Activated B cell treated with CpG ODN at 0.5 μM for 24 hours (primary cell): ENCODE measurements at regions not wholly inside any gene's neighbourhood (a gene's known extent, or its start where the extent isn't known, plus 50 kb on each side); places are given as distances from the start of the nearest gene placed in this dataset.

ENCODE experiments used
- ATAC-seq: fragments of 200-7000 bp; cut with Tn5 transposase; one replicate; pipeline ENCODE4 v1.10.0; 2021; ENCODE audit warnings: low read depth, mild to moderate bottlenecking, moderate library complexity
- CTCF ChIA-PET: fragments of 350-600 bp; sonication (Branson Sonifier 250); formaldehyde crosslinking; loops from one replicate; lab custom pipeline; 2021; ENCODE audit warnings: antibody characterized with exemption; lab: Charles Lee
- POLR2A ChIA-PET: fragments of 350-600 bp; sonication (Branson Sonifier 250); formaldehyde crosslinking; loops from one replicate; lab custom pipeline; 2021; ENCODE audit warnings: antibody characterized with exemption; lab: Charles Lee
- DNase-seq: peaks from one replicate; pipeline ENCODE4 v3.0.0; 2022
- H3K27ac Mint-ChIP-seq: one replicate; pipeline ENCODE4 v1.8.0; 2020; ENCODE audit warnings: mixed read lengths
- H3K27me3 Mint-ChIP-seq: one replicate; pipeline ENCODE4 v1.8.0; 2021; ENCODE audit warnings: mixed read lengths
- H3K36me3 Mint-ChIP-seq: one replicate; pipeline ENCODE4 v1.8.0; 2021; ENCODE audit warnings: low read depth, mixed read lengths
- H3K4me1 Mint-ChIP-seq: one replicate; pipeline ENCODE4 v1.8.0; 2021; ENCODE audit warnings: mixed read lengths
- H3K4me3 Mint-ChIP-seq: one replicate; pipeline ENCODE4 v1.8.0; 2020; ENCODE audit warnings: mild to moderate bottlenecking, mixed read lengths
- H3K9me3 Mint-ChIP-seq: one replicate; pipeline ENCODE4 v1.8.0; 2020; ENCODE audit warnings: mixed read lengths
- CTCF ChIP-seq: fragments of 200-600 bp; IDR thresholded peaks from one replicate; pipeline ENCODE4 v1.8.0; 2022; ENCODE audit warnings: antibody characterized with exemption, mild to moderate bottlenecking
- intact Hi-C: fragments of 100-400 bp; cut with micrococcal nuclease; formaldehyde crosslinking; loops from one replicate; pipeline ENCODE4 v1.15.1; 2024

- ChIA-PET POLR2A (no interaction called here), CTCF (no interaction called here)
- H3K4me1 Mint-ChIP-seq = no peaks in the 10 kb centered on the region
- no peak for DNase-seq
- TF ChIP-seq CTCF = no peak
- no peak overlapping the region for H3K4me3 Mint-ChIP-seq
- H3K9me3 Mint-ChIP-seq = no peaks in the 10 kb centered on the region
- H3K36me3 Mint-ChIP-seq = no peaks in the 10 kb centered on the region
- intact Hi-C loops = no loop called here
- H3K27me3 Mint-ChIP-seq = peaks cover 27% of the 10 kb centered on the region
- no peak for ATAC-seq
- no peak overlapping the region for H3K27ac Mint-ChIP-seq
Measured at GRCh38 chr17:45680360-45680759, 103.8 kb upstream of the CRHR1 start.

GRCh38 chr17:45681706-45682105, 102.4 kb upstream of the CRHR1 start:
- H3K4me3 Mint-ChIP-seq = no peak overlapping the region
- intact Hi-C loops = no loop called here
- ATAC-seq (no peak), DNase-seq (no peak)
- H3K27ac Mint-ChIP-seq = no peak overlapping the region
- H3K9me3 Mint-ChIP-seq = no peaks in the 10 kb centered on the region
- H3K27me3 Mint-ChIP-seq = peaks cover 24% of the 10 kb centered on the region
- H3K36me3 Mint-ChIP-seq = no peaks in the 10 kb centered on the region
- no peaks in the 10 kb centered on the region for H3K4me1 Mint-ChIP-seq
- ChIA-PET POLR2A (no interaction called here), CTCF (no interaction called here)
- TF ChIP-seq CTCF = no peak

GRCh38 chr17:45686250-45686649, 97.9 kb upstream of the CRHR1 start:
- no peak for TF ChIP-seq CTCF
- Mint-ChIP-seq H3K27ac (no peak overlapping the region), H3K36me3 (no peaks in the 10 kb centered on the region), H3K4me3 (no peak overlapping the region), H3K4me1 (no peaks in the 10 kb centered on the region), H3K9me3 (no peaks in the 10 kb centered on the region), H3K27me3 (peaks cover 27% of the 10 kb centered on the region)
- no peak for DNase-seq
- POLR2A ChIA-PET = no interaction called here
- no peak for ATAC-seq
- intact Hi-C loops = no loop called here
- CTCF ChIA-PET = no interaction called here

GRCh38 chr17:45687594-45687993, 96.5 kb upstream of the CRHR1 start:
- H3K4me1 Mint-ChIP-seq = no peaks in the 10 kb centered on the region
- peaks cover 28% of the 10 kb centered on the region for H3K27me3 Mint-ChIP-seq
- no peak overlapping the region for H3K27ac Mint-ChIP-seq
- DNase-seq (no peak), ATAC-seq (no peak)
- TF ChIP-seq CTCF = no peak
- no peak overlapping the region for H3K4me3 Mint-ChIP-seq
- H3K9me3 Mint-ChIP-seq = no peaks in the 10 kb centered on the region
- CTCF ChIA-PET = no interaction called here
- intact Hi-C loops = no loop called here
- POLR2A ChIA-PET = no interaction called here
- H3K36me3 Mint-ChIP-seq = no peaks in the 10 kb centered on the region

GRCh38 chr17:45688353-45688752, 95.8 kb upstream of the CRHR1 start:
- Mint-ChIP-seq H3K4me1 (no peaks in the 10 kb centered on the region), H3K27ac (no peak overlapping the region), H3K4me3 (no peak overlapping the region), H3K36me3 (no peaks in the 10 kb centered on the region), H3K27me3 (peaks cover 28% of the 10 kb centered on the region), H3K9me3 (no peaks in the 10 kb centered on the region)
- TF ChIP-seq CTCF = no peak
- POLR2A ChIA-PET = no interaction called here
- CTCF ChIA-PET = no interaction called here
- DNase-seq (no peak), ATAC-seq (no peak)
- intact Hi-C loops = no loop called here
